HG02870 (cell line): ENCODE measurements at regions not wholly inside any gene's neighbourhood (a gene's known extent, or its start where the extent isn't known, plus 50 kb on each side); places are given as distances from the start of the nearest gene placed in this dataset.
"Not testable (repeated sequence)": the region's sequence is repeated elsewhere in the genome, so short reads cannot be mapped to it uniquely, and the experiment has no call there.

Experiments used
- ATAC-seq: cut with Tn5 transposase; IDR thresholded peaks from one replicate; pipeline ENCODE4 v1.9.1; 2021; ENCODE audit warnings: mild to moderate bottlenecking, moderate library complexity; ENCODE audit not compliant: unreplicated experiment

DNA sequence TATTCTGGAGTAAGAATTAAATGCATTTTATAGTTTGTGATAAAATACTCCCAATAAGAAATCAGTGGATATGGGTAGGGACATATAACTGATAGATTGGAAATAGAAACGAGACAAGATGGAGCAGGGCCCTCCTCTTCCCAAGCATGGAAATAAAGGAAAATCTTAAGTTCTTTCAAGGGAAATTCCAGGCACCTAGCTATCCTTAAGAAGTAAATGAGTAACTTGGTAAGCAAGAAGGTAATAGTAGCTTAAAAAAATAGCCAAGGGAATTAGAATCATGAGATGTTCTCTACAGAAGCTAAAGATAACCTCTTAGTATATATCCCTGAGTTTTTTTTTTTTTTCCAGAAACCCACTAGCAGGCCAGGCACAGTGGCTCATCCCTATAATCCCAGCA lies 105.5 kb upstream of the FAM3C start:
- ATAC-seq: no peak

DNA sequence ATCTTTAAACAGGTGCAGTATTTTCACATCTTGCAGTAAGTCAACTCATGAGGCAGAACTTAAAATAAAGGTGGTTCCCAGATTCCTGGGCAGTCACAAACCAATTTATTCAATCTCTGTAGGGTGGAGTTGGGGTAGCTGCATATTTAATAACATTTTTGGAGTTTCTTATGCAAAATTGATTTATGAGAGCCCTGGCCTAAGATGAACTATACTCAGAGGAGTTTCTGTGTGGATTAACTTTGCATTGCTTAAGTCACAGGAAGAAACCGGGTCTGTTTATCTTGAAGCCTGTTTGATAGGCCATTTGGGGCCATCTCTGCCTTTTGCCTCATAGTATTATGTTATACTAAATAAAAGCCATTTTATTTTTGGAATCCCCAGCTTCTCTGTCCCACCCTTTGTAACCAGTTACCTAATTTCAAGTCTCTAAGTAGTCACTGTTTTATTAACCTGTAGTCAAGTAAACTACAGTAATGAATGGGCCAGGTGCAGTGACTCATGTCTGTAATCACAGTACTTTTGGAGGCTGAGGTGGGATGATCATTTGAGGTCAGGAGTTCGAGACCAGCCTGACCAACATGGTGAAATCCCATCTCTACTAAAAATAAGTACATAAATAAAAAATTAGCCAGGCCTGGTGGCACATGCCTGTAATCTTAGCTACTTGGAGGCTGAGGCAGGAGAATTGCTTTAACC lies 104.4 kb upstream of the FAM3C start:
- ATAC-seq: peak; percentile 30

- peak; percentile 37 for ATAC-seq
These were observed 103.5 kb upstream of the FAM3C start for GRCh38 chr7:121499624-121500023.

- no peak for ATAC-seq
These were observed 102.7 kb upstream of the FAM3C start for GRCh38 chr7:121498816-121499215.

DNA sequence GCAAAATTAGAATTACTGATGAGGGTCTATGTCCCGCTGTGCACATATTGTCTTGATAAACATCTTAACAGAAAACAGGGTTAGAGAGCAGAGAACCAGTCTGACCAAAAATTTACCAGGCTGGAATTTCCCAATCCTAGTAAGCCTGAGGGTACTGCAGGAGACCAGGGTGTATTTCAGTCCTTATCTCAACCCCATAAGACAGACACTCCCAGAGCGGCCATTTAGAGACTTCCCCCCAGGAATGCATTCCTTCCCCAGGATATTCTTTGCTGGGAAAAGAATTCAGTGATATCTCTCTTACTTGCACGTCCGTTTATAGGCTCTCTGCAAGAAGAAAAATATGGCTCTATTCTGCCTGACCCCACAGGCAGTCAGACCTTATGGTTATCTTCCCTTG lies 101.4 kb upstream of the FAM3C start:
- not testable (repeated sequence) for ATAC-seq

DNA sequence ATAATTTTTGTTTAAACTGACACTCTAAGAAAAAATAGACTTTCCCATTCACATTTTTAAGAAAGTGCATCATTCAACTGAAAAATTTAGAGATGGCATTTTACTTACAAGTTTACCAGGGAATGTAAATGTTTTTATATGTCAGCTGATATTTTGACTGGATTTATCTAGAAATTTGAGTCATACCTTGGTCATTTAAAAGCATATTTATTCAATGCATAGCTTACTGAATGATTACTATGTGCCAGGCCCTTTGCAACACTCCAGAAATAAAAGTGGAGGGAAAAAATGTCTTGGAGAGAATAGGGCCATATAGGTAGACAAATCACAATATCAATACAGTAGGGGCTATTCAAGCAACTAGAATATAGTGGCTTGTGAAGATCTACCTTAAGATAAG lies 98.4 kb upstream of the FAM3C start:
- no peak for ATAC-seq

- ATAC-seq: no peak
These were observed 97.4 kb upstream of the FAM3C start for GRCh38 chr7:121493553-121493952.

DNA sequence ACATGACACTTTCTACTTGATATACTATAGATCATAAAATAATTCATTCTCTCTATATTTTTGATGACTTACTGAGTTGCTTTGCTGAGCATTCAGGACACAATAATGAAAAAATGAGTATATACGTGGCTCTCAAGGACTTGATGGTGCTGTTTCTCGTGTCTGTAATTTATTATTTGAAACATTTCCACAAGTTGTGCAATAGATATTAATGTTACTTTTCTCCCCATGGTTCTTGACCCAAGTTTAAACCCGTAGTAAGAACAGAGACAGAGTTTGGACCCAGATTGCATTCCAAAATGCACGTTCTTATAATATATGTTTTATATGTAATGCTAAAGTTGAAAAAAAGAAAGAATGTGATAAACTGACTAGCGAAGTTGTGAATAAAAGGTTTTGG lies 94.2 kb upstream of the FAM3C start:
- ATAC-seq: no peak

GRCh38 chr7:121489440-121489839 lies 93.3 kb upstream of the FAM3C start:
- ATAC-seq: no peak

DNA sequence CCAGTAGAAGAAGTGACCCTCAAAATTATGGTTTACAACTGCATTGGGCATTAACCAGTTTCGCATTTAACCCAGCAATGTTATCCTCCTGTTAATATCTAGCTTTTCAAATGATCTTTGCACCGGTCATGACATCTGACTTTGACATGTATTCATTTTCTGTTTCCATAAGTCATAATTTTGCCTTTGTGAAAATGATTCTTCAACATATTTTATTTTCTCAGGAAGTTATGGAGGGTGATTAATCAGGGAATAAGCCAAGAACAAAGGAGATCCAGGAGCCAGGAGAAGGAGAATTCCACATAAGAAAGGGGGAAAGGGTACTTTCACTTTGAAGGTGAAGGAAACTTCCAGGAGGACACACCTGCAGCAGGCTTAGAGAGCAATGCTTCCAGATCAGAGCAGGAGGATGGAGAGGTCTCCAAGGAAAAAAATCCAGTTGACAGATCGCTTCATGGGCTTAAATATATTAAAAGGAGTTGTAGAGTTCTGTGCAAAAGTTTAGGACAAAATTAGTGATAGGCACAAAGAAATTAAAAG lies 92.1 kb upstream of the FAM3C start:
- ATAC-seq: no peak

GRCh38 chr7:121486590-121486989 lies 90.5 kb upstream of the FAM3C start:
- ATAC-seq: peak; percentile 47

- ATAC-seq: no peak
These were observed 89.5 kb upstream of the FAM3C start for GRCh38 chr7:121485467-121486243.

DNA sequence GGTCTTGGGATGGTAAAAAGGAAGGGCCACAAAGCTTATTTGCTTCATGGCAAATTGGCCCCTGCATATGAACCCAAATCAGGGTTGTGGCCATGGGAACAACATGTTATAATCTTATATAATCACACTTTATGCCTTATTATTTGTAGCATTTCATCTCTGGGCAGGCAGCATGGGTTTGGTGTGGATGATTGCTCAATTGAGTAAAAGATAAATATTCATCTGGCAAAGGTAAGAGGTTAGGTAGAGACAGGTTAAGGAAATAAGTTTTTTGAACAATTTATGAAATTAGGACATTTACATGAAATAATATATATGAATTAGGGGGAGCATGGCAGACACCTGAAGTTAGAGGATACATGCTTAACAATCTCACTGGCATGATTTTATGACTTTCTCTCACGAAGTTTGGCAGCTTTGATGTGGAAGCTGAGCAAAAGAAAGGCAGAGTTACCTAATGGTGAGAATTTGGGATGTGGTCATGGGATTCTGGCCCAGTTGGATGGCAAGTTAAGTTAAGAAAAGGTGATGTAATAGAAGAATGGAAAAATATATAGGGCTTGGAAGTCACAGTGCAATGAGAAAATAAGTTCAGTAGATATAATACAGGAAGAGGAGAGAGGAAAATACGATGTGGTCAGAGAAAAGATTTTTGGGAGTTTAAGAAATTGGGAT lies 88.1 kb upstream of the FAM3C start:
- ATAC-seq: no peak

GRCh38 chr7:121480566-121481335 lies 84.6 kb upstream of the FAM3C start:
- no peak for ATAC-seq

DNA sequence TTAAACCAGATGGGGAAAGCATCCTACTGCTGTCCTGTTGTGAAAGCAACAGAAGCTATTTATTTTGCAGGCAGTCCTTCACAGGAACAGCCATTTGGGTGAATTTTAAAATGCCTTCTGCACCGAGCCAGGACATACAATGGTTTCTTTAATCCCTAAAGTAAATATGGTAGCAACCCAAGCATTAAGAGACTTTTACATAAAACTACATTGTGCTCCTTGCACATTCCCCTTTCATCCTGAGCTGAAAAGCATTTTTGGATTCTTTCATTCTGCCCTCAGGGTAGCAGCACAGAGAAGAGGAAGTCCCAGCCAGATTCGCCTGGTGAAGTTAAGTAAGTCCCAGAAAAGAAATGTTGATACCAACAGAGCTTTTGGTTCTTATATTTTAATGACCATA lies 84.0 kb upstream of the FAM3C start:
- ATAC-seq: no peak

GRCh38 chr7:121479466-121479865 lies 83.4 kb upstream of the FAM3C start:
- no peak for ATAC-seq

GRCh38 chr7:121475806-121476205 lies 79.7 kb upstream of the FAM3C start:
- ATAC-seq: no peak

GRCh38 chr7:121474301-121474673 lies 78.2 kb upstream of the FAM3C start:
- no peak for ATAC-seq

- ATAC-seq: no peak
These were observed 77.7 kb upstream of the FAM3C start for GRCh38 chr7:121473645-121474300.

- ATAC-seq: no peak
These were observed 70.3 kb upstream of the FAM3C start for GRCh38 chr7:121466455-121466854.
